Heart left ventricle (tissue), 16 donors: ENCODE measurements at regions not wholly inside any gene's neighbourhood (a gene's known extent, or its start where the extent isn't known, plus 50 kb on each side); places are given as distances from the start of the nearest gene placed in this dataset.

Source experiments
- ATAC-seq, 4 donors: fragments of 200-7000 bp; cut with Tn5 transposase; one replicate each; pipeline ENCODE4 v1.9.1; 2020 to 2022; ENCODE audit warnings: moderate library complexity in 4 of 4, mild to moderate bottlenecking in 3 of 4, moderate number of reproducible peaks in 1 of 4
- DNase-seq, 5 donors: peaks; one replicate each; pipeline ENCODE4 v3.0.0-alpha.2; 2020
- H3K27ac ChIP-seq, 12 donors: fragments of 200-600 bp; sonication (generic) in 4 of 12; one replicate each; pipeline versions ENCODE4 v1.5.0 to v1.8.0; 2016 to 2022; ENCODE audit warnings: mild to moderate bottlenecking in 2 of 12
- H3K27me3 ChIP-seq, 9 donors: fragments of 200-600 bp; sonication (generic) in 2 of 9; one replicate each; pipeline versions ENCODE4 v1.5.1 to v1.8.0; 2016 to 2022; ENCODE audit warnings: mild to moderate bottlenecking in 3 of 9
- H3K36me3 ChIP-seq, 9 donors: fragments of 200-600 bp; sonication (generic) in 2 of 9; one replicate each; pipeline versions ENCODE4 v1.5.0 to v1.8.0; 2018 to 2022; ENCODE audit warnings: mild to moderate bottlenecking in 2 of 9
- H3K4me1 ChIP-seq, 12 donors: fragments of 200-600 bp; sonication (generic) in 4 of 12; one replicate each; pipeline versions ENCODE4 v1.5.0 to v1.8.0; 2016 to 2022; ENCODE audit warnings: mild to moderate bottlenecking in 3 of 12
- H3K4me3 ChIP-seq, 12 donors: fragments of 200-600 bp; sonication (generic) in 4 of 12; one replicate each; pipeline versions ENCODE4 v1.5.0 to v1.8.0; 2017 to 2022; ENCODE audit warnings: mild to moderate bottlenecking in 9 of 12, moderate library complexity in 4 of 12
- H3K9me3 ChIP-seq, 12 donors: fragments of 200-600 bp; sonication (generic) in 4 of 12; one replicate each; pipeline versions ENCODE4 v1.5.0 to v1.8.0; 2016 to 2022; ENCODE audit warnings: mild to moderate bottlenecking in 1 of 12
- POLR2A ChIP-seq, 2 donors: fragments of 450-650 bp; IDR thresholded peaks; one replicate each; pipeline ENCODE4 v1.6.1; 2017; ENCODE audit warnings: antibody characterized with exemption in 2 of 2, mild to moderate bottlenecking in 2 of 2, moderate library complexity in 2 of 2
- WGBS, 4 donors: extraction: QIAGEN DNeasy Blood & Tissue Kit in 2 of 4; methylation state at CpG; one replicate each; pipeline versions ENCODE4 v1.1.5 to v1.1.7; 2013 to 2018; 5-methylcytosine and 5-hydroxymethylcytosine counted together
- intact Hi-C, 10 donors: fragments of 100-400 bp; cut with DNase I; formaldehyde crosslinking; loops; one replicate each; pipeline versions ENCODE4 v1.11.1 to v1.14.2; 2022
- TF ChIP-seq, protein P1 (sequence below), 12 donors: fragments of 200-600 bp; sonication (generic) in 4 of 12; IDR thresholded peaks; one replicate each; pipeline versions ENCODE4 v1.5.0 to v1.8.0; 2018 to 2022; ENCODE audit warnings: antibody characterized with exemption in 12 of 12, mild to moderate bottlenecking in 5 of 12
- donor health status: ischemic (EF 13 %, LVEDD 7.1; RV severe dilation, severe dysfunction).
- donor health status: healthy with polysubstance abuse.
- donor health status: DM: no; HTN: yes; CAD: no.
- donor health status: DM: no; HTN: no; CAD: no.
- donor health status: ischemic (EF 25% LVEDD 6.9; RV normal size, moderate dysfunction).
- donor health status: ischemic (EF 25% LVEDD 5.7; RV mildly dilated, moderate dysfunction).
- donor health status: healthy.
- donor health status: DM: yes; HTN: yes; CAD: no.
- donor health status: ischemic (EF 35%, LVEDD 5.7; RV mildly dilated, moderate dysfunction).
- donor health status: nonischemic (EF 11% LVEDD 7.7; RV severe dilation, severe dysfunction).
- donor health status: DM: yes; HTN: yes; CAD: no.
- donor health status: PGD.
- donor health status: ischemic (EF 29% LVEDD 5.4; RV normal size, mild dysfunction).
- donor health status: nonischemic (EF 23%, LVEDD 6.1; RV moderate dilation, normal function).

DNA sequence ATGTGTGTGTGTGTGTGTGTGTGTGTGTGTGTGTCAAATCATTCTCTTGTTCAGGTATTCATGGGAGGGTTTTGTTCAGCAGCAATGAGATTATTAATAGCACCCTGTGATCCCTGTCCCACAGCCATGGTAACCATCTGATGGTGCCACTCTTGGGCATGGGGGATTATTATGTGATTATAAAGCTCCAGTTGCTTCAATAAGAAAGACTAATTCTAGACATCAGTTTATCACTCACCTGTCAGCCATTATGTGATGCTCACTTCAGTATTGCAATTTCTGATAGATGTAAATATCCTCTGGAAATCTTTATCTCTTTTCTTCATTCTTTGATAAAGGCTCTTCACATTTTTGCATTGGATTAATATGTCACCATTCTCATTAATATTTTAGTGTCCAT lies 145.9 kb upstream of the POU1F1 start:
- no peak overlapping the region for H3K4me3 ChIP-seq
- H3K4me1 ChIP-seq, result no peaks in the 10 kb centered on the region
- H3K9me3 ChIP-seq, result no peaks in the 10 kb centered on the region
- H3K27ac ChIP-seq, result no peak overlapping the region
- intact Hi-C loops, result no loop called here
- DNase-seq (no peak), ATAC-seq (no peak)
- no peaks in the 10 kb centered on the region for H3K36me3 ChIP-seq
- no peak for TF ChIP-seq POLR2A (IDR thresholded peaks at IDR 0.05)
- TF ChIP-seq, protein P1, sequence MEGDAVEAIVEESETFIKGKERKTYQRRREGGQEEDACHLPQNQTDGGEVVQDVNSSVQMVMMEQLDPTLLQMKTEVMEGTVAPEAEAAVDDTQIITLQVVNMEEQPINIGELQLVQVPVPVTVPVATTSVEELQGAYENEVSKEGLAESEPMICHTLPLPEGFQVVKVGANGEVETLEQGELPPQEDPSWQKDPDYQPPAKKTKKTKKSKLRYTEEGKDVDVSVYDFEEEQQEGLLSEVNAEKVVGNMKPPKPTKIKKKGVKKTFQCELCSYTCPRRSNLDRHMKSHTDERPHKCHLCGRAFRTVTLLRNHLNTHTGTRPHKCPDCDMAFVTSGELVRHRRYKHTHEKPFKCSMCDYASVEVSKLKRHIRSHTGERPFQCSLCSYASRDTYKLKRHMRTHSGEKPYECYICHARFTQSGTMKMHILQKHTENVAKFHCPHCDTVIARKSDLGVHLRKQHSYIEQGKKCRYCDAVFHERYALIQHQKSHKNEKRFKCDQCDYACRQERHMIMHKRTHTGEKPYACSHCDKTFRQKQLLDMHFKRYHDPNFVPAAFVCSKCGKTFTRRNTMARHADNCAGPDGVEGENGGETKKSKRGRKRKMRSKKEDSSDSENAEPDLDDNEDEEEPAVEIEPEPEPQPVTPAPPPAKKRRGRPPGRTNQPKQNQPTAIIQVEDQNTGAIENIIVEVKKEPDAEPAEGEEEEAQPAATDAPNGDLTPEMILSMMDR (IDR thresholded peaks at IDR 0.05), result no peak
- no peaks in the 10 kb centered on the region for H3K27me3 ChIP-seq

GRCh38 chr3:87420171-87420570 lies 143.8 kb upstream of the POU1F1 start:
- TF ChIP-seq, protein P1 (IDR thresholded peaks at IDR 0.05), result no peak
- TF ChIP-seq POLR2A (IDR thresholded peaks at IDR 0.05), result no peak
- ATAC-seq (no peak), DNase-seq (no peak)

GRCh38 chr3:87414271-87414670 lies 137.9 kb upstream of the POU1F1 start:
- H3K36me3 ChIP-seq, result no peaks in the 10 kb centered on the region
- TF ChIP-seq, protein P1 (IDR thresholded peaks at IDR 0.05), result no peak
- no peak for TF ChIP-seq POLR2A (IDR thresholded peaks at IDR 0.05)
- 15 to 33% (median 27%) methylated on average over 1 of the region's 1 CpG for WGBS, 4 donors
- DNase-seq (no peak), ATAC-seq (no peak)
- H3K27me3 ChIP-seq, result no peaks in the 10 kb centered on the region
- H3K4me1 ChIP-seq, result no peaks in the 10 kb centered on the region
- intact Hi-C loops, result no loop called here
- peaks cover 0 to 11% (median 0%) of the 10 kb centered on the region in 12 donors for H3K9me3 ChIP-seq
- H3K27ac ChIP-seq, result no peak overlapping the region
- no peak overlapping the region for H3K4me3 ChIP-seq

More at GRCh38 chr3:87420171-87420570, 143.8 kb upstream of the POU1F1 start:
- peaks cover 0 to 10% (median 0%) of the 10 kb centered on the region in 12 donors for H3K9me3 ChIP-seq
- H3K27me3 ChIP-seq, result no peaks in the 10 kb centered on the region
- no peak overlapping the region for H3K4me3 ChIP-seq
- H3K27ac ChIP-seq, result no peak overlapping the region
- H3K36me3 ChIP-seq, result no peaks in the 10 kb centered on the region
- no peaks in the 10 kb centered on the region for H3K4me1 ChIP-seq
- intact Hi-C loops, result no loop called here

DNA sequence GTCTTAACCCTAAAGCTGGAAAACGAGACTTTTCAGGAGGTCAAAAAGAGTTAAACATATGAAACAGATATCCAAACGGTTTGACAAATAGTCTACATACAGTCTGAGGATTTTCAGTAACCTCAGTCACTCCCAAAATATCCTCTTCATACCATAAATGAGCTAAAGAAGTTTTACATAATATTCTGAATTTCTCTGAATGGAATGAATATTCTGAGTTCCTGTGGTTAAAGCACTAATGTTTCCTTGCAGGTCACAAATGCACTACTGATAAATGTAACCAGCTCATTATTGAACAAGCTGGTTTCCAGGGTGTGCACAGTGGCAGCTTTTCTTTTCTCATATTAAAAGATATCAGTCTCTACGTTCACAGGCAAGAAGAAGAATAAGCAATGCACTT lies 137.4 kb upstream of the POU1F1 start:
- TF ChIP-seq, protein P1 (IDR thresholded peaks at IDR 0.05), result no peak
- no peak for TF ChIP-seq POLR2A (IDR thresholded peaks at IDR 0.05)
- Histone ChIP-seq H3K27me3 (no peaks in the 10 kb centered on the region), H3K27ac (no peak overlapping the region), H3K4me3 (no peak overlapping the region), H3K36me3 (no peaks in the 10 kb centered on the region), H3K4me1 (no peaks in the 10 kb centered on the region), H3K9me3 (peaks cover 0 to 11% (median 0%) of the 10 kb centered on the region in 12 donors)
- DNase-seq (no peak), ATAC-seq (no peak)
- intact Hi-C loops, result no loop called here
- 39 to 53% (median 48%) methylated on average over 3 of the region's 3 CpGs for WGBS, 4 donors
